Duodenal mucosa (tissue), 2 donors: ENCODE measurements at regions not wholly inside any gene's neighbourhood (a gene's known extent, or its start where the extent isn't known, plus 50 kb on each side); places are given as distances from the start of the nearest gene placed in this dataset.

ENCODE experiments used
- H3K27ac ChIP-seq: one replicate; pipeline ENCODE4 v1.7.0; 2013; ENCODE audit warnings: low read depth, low read length
- H3K27me3 ChIP-seq, 2 donors: one replicate each; pipeline ENCODE4 v1.7.0; 2013; ENCODE audit warnings: low read length in 2 of 2, control low read depth in 1 of 2; ENCODE audit not compliant: insufficient read depth in 2 of 2, control insufficient read depth in 1 of 2
- H3K36me3 ChIP-seq, 2 donors: one replicate each; pipeline ENCODE4 v1.7.0; 2013; ENCODE audit warnings: low read length in 2 of 2, control low read depth in 1 of 2; ENCODE audit not compliant: insufficient read depth in 2 of 2, control insufficient read depth in 1 of 2
- H3K4me1 ChIP-seq, 2 donors: one replicate each; pipeline ENCODE4 v1.7.0; 2013; ENCODE audit warnings: low read length in 2 of 2, control low read depth in 1 of 2; ENCODE audit not compliant: insufficient read depth in 2 of 2, control insufficient read depth in 1 of 2
- H3K4me3 ChIP-seq, 2 donors: one replicate each; pipeline ENCODE4 v1.7.0; 2013; ENCODE audit warnings: low read length in 2 of 2, low read depth in 1 of 2
- H3K9ac ChIP-seq, 2 donors: one replicate each; pipeline ENCODE4 v1.7.0; 2013; ENCODE audit warnings: low read length in 2 of 2, low read depth in 1 of 2
- H3K9me3 ChIP-seq, 2 donors: one replicate each; pipeline ENCODE4 v1.7.0; 2013; ENCODE audit warnings: low read length in 2 of 2, control low read depth in 1 of 2; ENCODE audit not compliant: control insufficient read depth in 1 of 2

DNA sequence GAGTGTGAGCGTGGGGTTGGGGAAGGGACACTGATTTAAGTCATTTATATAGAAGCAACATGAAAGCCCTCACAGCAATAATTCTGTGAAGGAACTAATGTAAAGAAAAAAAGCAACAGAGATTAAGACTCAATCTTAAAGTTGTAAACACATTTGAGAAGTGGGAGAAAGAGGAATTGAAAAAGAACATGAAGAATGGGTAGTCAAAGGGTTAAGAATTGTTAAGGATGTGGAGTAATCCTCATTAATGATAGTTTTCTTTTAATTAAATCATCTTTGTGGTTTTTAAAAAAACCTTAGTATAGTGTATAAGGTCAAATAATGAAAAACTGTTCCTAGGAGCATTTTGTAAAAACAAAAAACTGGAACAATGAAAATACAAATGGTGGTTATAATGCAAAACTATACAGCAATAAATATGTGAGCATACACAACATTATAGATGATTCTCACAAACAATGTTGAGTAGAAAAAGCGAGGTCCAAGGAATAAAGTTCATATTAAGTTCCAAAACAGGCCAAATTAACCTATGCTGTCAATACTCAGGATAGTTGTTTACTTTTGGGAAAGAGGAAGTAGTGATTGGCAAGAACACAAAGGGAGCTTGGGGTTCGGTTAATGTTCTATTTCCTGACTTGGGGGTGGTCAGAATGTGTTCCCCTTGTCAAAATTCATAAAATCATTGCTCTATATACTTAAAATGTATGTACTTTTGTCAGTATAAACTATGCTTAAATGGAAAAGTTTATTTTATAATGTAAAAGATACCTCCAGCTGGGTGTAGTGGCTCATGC, 120.4 kb upstream of the ATF7IP start:
- no peak overlapping the region for H3K9ac ChIP-seq
- H3K27me3 ChIP-seq: no peaks in the 10 kb centered on the region
- H3K9me3 ChIP-seq: peaks cover 5 to 12% of the 10 kb centered on the region in 2 donors
- H3K4me3 ChIP-seq: no peak overlapping the region
- no peaks in the 10 kb centered on the region for H3K36me3 ChIP-seq
- H3K4me1 ChIP-seq: peaks cover 5 to 8% of the 10 kb centered on the region in 2 donors
- H3K27ac ChIP-seq: no peak overlapping the region

DNA sequence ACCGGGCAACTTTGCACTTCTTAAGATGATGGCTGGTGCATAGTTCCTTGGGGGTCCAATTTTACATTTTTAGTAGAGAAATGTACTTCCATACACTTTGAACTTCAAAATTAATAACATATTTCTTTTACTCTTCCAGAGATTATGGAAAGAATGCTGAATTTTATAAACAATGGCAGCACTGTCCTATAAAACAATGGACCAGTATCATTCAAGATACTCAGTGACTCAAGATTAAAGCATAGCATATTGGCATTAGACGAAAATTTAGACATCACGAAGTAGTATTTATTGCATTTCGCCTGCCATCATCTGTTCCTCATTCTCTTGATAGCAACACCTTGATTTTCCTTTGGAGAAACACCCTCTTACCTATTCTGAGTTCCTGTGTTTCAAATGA, 118.3 kb upstream of the ATF7IP start:
- Histone ChIP-seq H3K27me3 (no peaks in the 10 kb centered on the region), H3K36me3 (no peaks in the 10 kb centered on the region), H3K4me1 (no peaks in the 10 kb centered on the region), H3K27ac (no peak overlapping the region), H3K9ac (no peak overlapping the region), H3K9me3 (peaks cover 5 to 12% of the 10 kb centered on the region in 2 donors), H3K4me3 (no peak overlapping the region)

DNA sequence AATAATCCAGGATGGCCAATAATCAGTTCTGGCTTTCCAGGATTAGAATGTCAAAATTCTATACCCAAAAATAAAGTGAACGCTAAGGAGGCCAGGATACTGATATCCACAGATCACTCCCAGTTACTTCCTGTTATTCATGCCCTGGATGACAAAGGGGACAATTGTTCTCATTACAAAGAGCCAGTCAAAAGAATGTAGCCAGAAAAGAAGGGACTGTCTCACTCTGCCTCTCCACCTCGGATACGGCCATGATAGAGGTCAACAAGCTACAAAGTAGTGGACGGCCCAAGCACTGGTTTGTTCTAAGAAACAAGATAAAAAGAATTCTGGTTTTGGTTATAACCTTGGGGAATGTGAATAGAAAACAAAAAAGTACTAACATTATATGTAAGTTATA, 116.1 kb upstream of the ATF7IP start:
- H3K27ac ChIP-seq: no peak overlapping the region

DNA sequence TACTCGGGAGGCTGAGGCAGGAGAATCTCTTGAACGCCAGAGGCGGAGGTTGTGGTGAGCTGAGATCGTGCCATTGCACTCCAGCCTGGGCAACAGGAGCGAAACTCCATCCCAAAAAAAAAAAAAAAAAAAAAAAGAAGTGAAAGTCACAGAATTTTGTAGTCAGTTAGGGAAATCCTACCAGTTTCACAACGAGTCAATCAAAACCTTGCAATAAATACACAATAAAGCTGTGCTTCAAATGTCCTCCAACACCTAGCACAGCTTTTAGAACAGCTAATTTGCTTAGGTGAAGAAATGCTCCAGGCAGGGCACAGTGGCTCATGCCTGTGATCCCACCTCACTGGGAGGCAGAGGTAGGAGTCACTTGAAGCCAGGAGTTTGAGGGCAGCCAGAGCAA, 112.8 kb upstream of the ATF7IP start:
- H3K36me3 ChIP-seq: no peaks in the 10 kb centered on the region
- H3K9me3 ChIP-seq: no peaks in the 10 kb centered on the region
- H3K4me3 ChIP-seq: no peak overlapping the region
- H3K27me3 ChIP-seq: no peaks in the 10 kb centered on the region
- no peak overlapping the region for H3K9ac ChIP-seq
- no peak overlapping the region for H3K27ac ChIP-seq
- peaks cover 8 to 18% of the 10 kb centered on the region in 2 donors for H3K4me1 ChIP-seq

More for the DNA sequence above, 116.1 kb upstream of the ATF7IP start:
- no peaks in the 10 kb centered on the region for H3K27me3 ChIP-seq
- H3K4me3 ChIP-seq: no peak overlapping the region
- H3K4me1 ChIP-seq: no peaks in the 10 kb centered on the region
- H3K9me3 ChIP-seq: peaks cover 0 to 3% of the 10 kb centered on the region in 2 donors
- H3K9ac ChIP-seq: no peak overlapping the region
- H3K36me3 ChIP-seq: no peaks in the 10 kb centered on the region

DNA sequence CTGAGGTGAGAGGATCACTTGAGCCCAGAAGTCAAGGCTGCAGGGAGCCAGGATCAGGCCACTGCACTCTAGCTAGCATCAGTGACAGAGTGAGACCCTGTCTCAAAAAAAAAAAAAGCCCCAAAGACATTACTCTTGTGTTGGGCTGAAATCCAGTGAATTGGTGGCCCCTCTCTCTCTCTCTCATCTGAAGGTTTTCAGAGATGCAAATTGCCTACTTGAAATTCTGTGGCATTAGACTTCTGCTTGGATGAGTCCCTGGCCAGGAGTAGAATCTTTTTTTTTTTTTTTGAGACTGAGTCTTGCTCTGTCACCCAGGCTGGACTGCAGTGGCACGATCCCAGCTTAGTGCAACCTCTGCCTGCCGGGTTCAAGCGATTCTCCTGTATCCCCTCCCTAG, 112.0 kb upstream of the ATF7IP start:
- Histone ChIP-seq H3K9me3 (no peaks in the 10 kb centered on the region), H3K4me3 (no peak overlapping the region), H3K36me3 (no peaks in the 10 kb centered on the region), H3K4me1 (peaks cover 16 to 26% of the 10 kb centered on the region in 2 donors), H3K9ac (no peak overlapping the region), H3K27me3 (no peaks in the 10 kb centered on the region), H3K27ac (no peak overlapping the region)

DNA sequence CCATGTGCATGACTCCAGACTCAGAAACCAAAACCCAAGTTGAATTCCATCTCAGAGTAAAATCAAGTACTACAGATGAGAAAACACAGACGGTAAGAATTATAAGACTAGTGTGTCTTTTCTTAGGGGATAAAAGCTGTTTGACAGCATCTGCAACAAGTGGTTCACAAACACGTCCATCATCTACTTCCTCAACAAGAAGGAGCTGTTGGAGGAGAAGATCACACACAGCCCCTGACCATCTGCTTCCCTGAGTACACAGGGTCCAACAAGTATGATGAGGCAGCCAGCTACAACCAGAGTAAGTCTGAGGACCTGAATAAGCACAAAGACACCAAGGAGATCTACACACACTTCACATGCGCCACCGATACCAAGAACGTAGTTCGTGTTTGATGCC, 110.7 kb upstream of the ATF7IP start:
- Histone ChIP-seq H3K27ac (no peak overlapping the region), H3K4me1 (peaks cover 20 to 28% of the 10 kb centered on the region in 2 donors), H3K9me3 (no peaks in the 10 kb centered on the region), H3K36me3 (no peaks in the 10 kb centered on the region), H3K9ac (no peak overlapping the region), H3K4me3 (no peak overlapping the region), H3K27me3 (no peaks in the 10 kb centered on the region)

DNA sequence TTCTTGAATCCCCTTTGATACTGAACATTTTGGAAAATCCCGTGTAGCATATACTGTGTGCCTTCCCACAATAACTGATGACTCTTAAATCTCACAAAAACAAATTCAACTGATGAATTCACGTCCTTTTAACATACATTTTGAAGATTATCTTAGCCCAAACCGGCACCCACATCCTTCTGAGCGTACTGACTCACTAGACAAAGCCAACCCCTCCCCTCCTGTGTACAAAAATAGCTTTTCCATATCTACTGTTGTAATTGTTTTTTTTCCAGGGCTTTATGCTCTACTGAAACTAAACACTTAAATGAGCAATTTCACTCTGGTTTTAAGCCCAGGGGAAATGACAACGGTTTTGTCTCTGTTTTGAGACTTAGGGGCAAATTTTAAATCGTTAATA, 109.4 kb upstream of the ATF7IP start:
- peaks cover 34 to 37% of the 10 kb centered on the region in 2 donors for H3K4me1 ChIP-seq
- peak overlapping the region in 1 of 2 donors; percentile 15 for H3K4me3 ChIP-seq
- H3K9me3 ChIP-seq: no peaks in the 10 kb centered on the region
- H3K27ac ChIP-seq: no peak overlapping the region
- no peak overlapping the region for H3K9ac ChIP-seq
- H3K27me3 ChIP-seq: no peaks in the 10 kb centered on the region
- no peaks in the 10 kb centered on the region for H3K36me3 ChIP-seq

DNA sequence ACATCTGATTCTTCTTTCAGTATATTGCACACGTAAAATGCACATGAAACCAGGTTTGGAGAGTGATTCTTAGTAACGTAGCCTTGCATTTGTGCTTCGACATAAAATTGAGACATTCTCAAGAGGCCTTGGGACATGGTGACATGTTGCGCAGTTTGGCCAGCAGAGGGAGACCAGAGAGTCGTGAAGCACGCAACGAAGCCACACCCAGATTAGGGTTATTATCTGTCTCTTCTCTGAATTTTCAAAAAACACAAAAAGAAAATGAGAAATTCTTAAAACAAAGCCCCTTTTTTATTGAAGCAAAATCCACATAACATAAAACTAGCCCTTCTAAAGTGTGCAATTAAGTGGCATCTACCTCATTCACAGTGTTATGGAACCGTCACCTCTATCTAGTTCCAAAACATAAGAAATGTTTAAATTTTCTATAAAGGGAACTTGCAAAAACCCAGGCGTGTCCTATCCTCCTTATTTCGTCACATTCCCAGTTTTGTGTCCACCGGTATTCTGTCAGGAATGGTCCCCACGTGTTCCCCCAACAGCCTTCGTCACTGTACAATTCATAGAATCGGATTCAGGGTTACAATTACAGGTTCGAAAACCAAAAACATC, 108.8 kb upstream of the ATF7IP start:
- Histone ChIP-seq H3K4me3 (peak overlapping the region; percentile 35 to 40), H3K4me1 (peaks cover 34 to 38% of the 10 kb centered on the region in 2 donors), H3K9ac (peak overlapping the region in 1 of 2 donors; percentile 57), H3K9me3 (no peaks in the 10 kb centered on the region), H3K36me3 (no peaks in the 10 kb centered on the region), H3K27ac (peak overlapping the region; percentile 65), H3K27me3 (no peaks in the 10 kb centered on the region)

DNA sequence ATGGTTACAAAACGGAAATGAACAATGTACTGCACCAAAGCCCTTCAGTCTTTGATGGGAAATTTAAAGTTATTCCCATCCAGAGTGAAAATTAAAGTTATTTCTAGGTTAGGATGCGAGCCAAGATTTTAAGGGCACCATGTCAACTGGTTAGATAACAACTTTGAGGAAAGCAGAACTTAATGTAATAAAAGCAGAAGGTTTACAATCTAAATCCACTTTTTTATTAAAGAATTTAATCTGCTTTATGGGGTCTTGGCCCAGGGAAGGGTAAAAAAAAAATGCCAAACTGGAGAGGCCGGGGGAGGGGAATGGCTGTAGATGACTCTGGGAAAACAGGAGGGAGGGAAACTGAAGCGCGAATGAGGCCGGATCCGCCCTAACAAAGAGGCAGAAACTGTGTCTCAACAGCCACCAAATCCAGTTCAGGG, 108.2 kb upstream of the ATF7IP start:
- Histone ChIP-seq H3K27ac (peak overlapping the region; percentile 65), H3K36me3 (no peaks in the 10 kb centered on the region), H3K4me3 (peak overlapping the region; percentile 9 to 37), H3K4me1 (peaks cover 34 to 38% of the 10 kb centered on the region in 2 donors), H3K9ac (peak overlapping the region in 1 of 2 donors; percentile 57), H3K27me3 (no peaks in the 10 kb centered on the region), H3K9me3 (no peaks in the 10 kb centered on the region)

DNA sequence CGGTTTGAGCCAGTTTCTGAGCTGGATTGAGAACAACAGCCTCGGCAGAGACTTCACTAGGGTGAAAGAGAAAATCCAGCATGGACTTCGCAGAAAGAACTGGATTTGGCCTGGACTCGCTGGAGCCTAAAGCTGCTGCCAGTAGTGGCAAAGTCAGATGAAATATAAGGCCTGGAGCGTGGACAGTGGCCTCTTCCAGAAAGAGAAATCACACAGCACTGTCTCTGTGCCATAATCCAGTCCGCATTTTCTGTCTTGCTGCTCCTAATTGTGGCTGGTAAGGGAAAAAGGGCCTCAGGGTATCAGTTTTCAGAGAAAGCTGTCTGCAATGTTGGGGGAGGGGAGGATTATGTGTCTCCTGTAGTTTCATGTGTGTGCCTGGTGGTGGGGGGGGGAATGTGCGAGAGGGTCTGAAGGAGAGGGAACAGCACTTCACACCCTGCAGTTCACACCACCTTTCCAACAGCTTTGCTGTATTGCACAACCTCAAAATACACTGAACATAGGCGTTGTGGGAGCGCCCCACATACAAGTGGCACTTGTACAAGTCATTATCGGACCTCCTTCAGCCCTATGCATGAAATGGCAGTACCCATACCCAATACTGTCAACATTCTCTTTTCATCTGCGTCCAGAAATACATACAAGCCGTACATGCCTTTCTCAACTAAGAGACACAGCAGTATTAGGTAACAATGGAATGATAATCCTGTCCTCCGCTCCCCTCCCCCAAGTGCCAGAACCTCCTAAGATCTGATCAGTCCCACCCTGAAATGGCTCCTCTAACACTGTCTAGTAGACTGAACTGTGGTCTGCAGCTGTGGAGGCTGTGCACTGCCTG, 107.5 kb upstream of the ATF7IP start:
- Histone ChIP-seq H3K9ac (peak overlapping the region; percentile 43 to 57), H3K27me3 (no peaks in the 10 kb centered on the region), H3K36me3 (no peaks in the 10 kb centered on the region), H3K4me1 (peaks cover 34 to 38% of the 10 kb centered on the region in 2 donors), H3K9me3 (no peaks in the 10 kb centered on the region), H3K27ac (peak overlapping the region; percentile 65), H3K4me3 (peak overlapping the region; percentile 9 to 37)
